ENCODE measurements at regions not wholly inside any gene's neighbourhood (a gene's known extent, or its start where the extent isn't known, plus 50 kb on each side); places are given as distances from the start of the nearest gene placed in this dataset.
A peak's percentile ranks its signal among the peaks of the same experiment; 100 is the strongest.

GRCh38 chr2:64875368-64875767, 113.8 kb upstream of the SLC1A4 start:
- Histone ChIP-seq H3K27me3 (no peaks in the 10 kb centered on the region), H3K36me3 (no peaks in the 10 kb centered on the region), H3K27ac (peak overlapping the region in 1 of 4 donors; percentile 23), H3K4me3 (no peak overlapping the region), H3K9me3 (no peaks in the 10 kb centered on the region), H3K4me1 (peaks cover 0 to 19% (median 6%) of the 10 kb centered on the region in 3 donors)
- WGBS, 2 donors (ENCODE audit: low coverage in 1 of 2) = 56 to 75% methylated on average over 2 of the region's 2 CpGs
- no peak for ATAC-seq
- TF ChIP-seq CTCF (IDR thresholded peaks at IDR 0.05) = no peak
- TF ChIP-seq POLR2A (IDR thresholded peaks at IDR 0.05) = no peak
- no peak for TF ChIP-seq POLR2AphosphoS5 (IDR thresholded peaks at IDR 0.05)
- TF ChIP-seq EP300 (IDR thresholded peaks at IDR 0.05) = no peak

GRCh38 chr2:64876137-64876647, 113.0 kb upstream of the SLC1A4 start:
- Histone ChIP-seq H3K4me3 (no peak overlapping the region), H3K4me1 (peaks cover 0 to 19% (median 6%) of the 10 kb centered on the region in 3 donors), H3K9me3 (no peaks in the 10 kb centered on the region), H3K27me3 (no peaks in the 10 kb centered on the region), H3K36me3 (no peaks in the 10 kb centered on the region), H3K27ac (peak overlapping the region in 3 of 4 donors; percentile 7 to 23 (median 19))
- ATAC-seq = peak; percentile 57
- WGBS, 2 donors (ENCODE audit: low coverage in 1 of 2) = 20 to 35% methylated on average over 2 of the region's 3 CpGs
- TF ChIP-seq POLR2AphosphoS5 (IDR thresholded peaks at IDR 0.05) (no peak), CTCF (IDR thresholded peaks at IDR 0.05) (no peak), POLR2A (IDR thresholded peaks at IDR 0.05) (no peak), EP300 (IDR thresholded peaks at IDR 0.05) (no peak)

- Histone ChIP-seq H3K4me3 (no peak overlapping the region), H3K9me3 (no peaks in the 10 kb centered on the region), H3K27ac (no peak overlapping the region), H3K36me3 (no peaks in the 10 kb centered on the region), H3K27me3 (no peaks in the 10 kb centered on the region), H3K4me1 (peaks cover 0 to 11% (median 6%) of the 10 kb centered on the region in 3 donors)
- TF ChIP-seq POLR2AphosphoS5 (IDR thresholded peaks at IDR 0.05) (no peak), CTCF (IDR thresholded peaks at IDR 0.05) (no peak), EP300 (IDR thresholded peaks at IDR 0.05) (no peak), POLR2A (IDR thresholded peaks at IDR 0.05) (no peak)
- ATAC-seq = no peak
- 87 to 98% methylated on average over 4 to 5 of the region's 5 CpGs for WGBS, 2 donors (ENCODE audit: low coverage in 1 of 2)
Measured at GRCh38 chr2:64879745-64880144, 109.5 kb upstream of the SLC1A4 start.

GRCh38 chr2:64880193-64880951, 108.8 kb upstream of the SLC1A4 start:
- no peak for TF ChIP-seq POLR2AphosphoS5 (IDR thresholded peaks at IDR 0.05)
- Histone ChIP-seq H3K27ac (no peak overlapping the region), H3K9me3 (no peaks in the 10 kb centered on the region), H3K36me3 (no peaks in the 10 kb centered on the region), H3K4me1 (peaks cover 0 to 11% (median 6%) of the 10 kb centered on the region in 3 donors), H3K27me3 (no peaks in the 10 kb centered on the region), H3K4me3 (no peak overlapping the region)
- 50 to 69% methylated on average over 2 to 5 of the region's 12 CpGs for WGBS, 2 donors (ENCODE audit: low coverage in 1 of 2)
- ATAC-seq = no peak

- TF ChIP-seq POLR2A (IDR thresholded peaks at IDR 0.05) = no peak
- TF ChIP-seq CTCF (IDR thresholded peaks at IDR 0.05) = no peak
- no peak for TF ChIP-seq EP300 (IDR thresholded peaks at IDR 0.05)
- H3K27me3 ChIP-seq = no peaks in the 10 kb centered on the region
- peaks cover 0 to 7% (median 6%) of the 10 kb centered on the region in 3 donors for H3K4me1 ChIP-seq
- 61 to 90% methylated on average over 2 to 3 of the region's 6 CpGs for WGBS, 2 donors (ENCODE audit: low coverage in 1 of 2)
- H3K4me3 ChIP-seq = no peak overlapping the region
- H3K9me3 ChIP-seq = no peaks in the 10 kb centered on the region
- H3K27ac ChIP-seq = no peak overlapping the region
- H3K36me3 ChIP-seq = no peaks in the 10 kb centered on the region
- no peak for ATAC-seq
Measured at GRCh38 chr2:64881037-64881492, 108.1 kb upstream of the SLC1A4 start.
